K562 (cell line): ENCODE measurements at regions not wholly inside any gene's neighbourhood (a gene's known extent, or its start where the extent isn't known, plus 50 kb on each side); places are given as distances from the start of the nearest gene placed in this dataset.

Source experiments
- ATAC-seq: fragments of 200-7000 bp; cut with Tn5 transposase; 3 replicates; pipeline ENCODE4 v1.9.1; 2020; ENCODE audit warnings: moderate library complexity
- BruUV-seq: library from RNA; stranded (reverse); fragments of 400-500 nt; replicated peaks from 2 replicates; lab custom pipeline; 2021; lab: Mats Ljungman, UMichigan
- CTCF ChIA-PET: fragments of 300-600 bp; formaldehyde crosslinking; extraction: SDS; loops from one replicate; lab custom pipeline; 2021; ENCODE audit warnings: low intra/inter-chr PET ratio; lab: Yijun Ruan, JAX
- POLR2A ChIA-PET: fragments of 300-600, 350-650 bp; sonication (Branson Sonifier 250); formaldehyde crosslinking; extraction: SDS; loops from one replicate; lab custom pipeline; 2021; ENCODE audit warnings: antibody characterized with exemption, inconsistent platforms; lab: Yijun Ruan, JAX
- DNase-seq, 4 experiments: peaks; one replicate each; pipeline versions ENCODE4 v3.0.0 to v3.0.0-alpha.2; 2011 to 2018; ENCODE audit warnings: low spot score in 3 of 4, mixed read lengths in 3 of 4; ENCODE audit errors: extremely low read depth in 1 of 4
- FAIRE-seq: peaks from 2 replicates; lab custom pipeline; 2011; peaks lifted over from hg19 to GRCh38; lab: Jason Lieb, UNC
- H2AFZ ChIP-seq: 2 replicates; pipeline ENCODE4 v1.6.0; 2011; ENCODE audit warnings: low read depth, low read length, control low read depth, inconsistent platforms
- H3K27ac ChIP-seq: fragments of 200-600 bp; 3 replicates; pipeline ENCODE4 v1.8.0; 2011; ENCODE audit warnings: low read depth, mild to moderate bottlenecking, control low read depth, inconsistent platforms, low read length, moderate library complexity, mixed read lengths; ENCODE audit errors: extremely low read depth
- H3K27me3 ChIP-seq, 2 experiments: fragments of 300-600 bp in 1 of 2; 2 replicates in 1 of 2; 3 replicates in 1 of 2; pipeline versions ENCODE4 v1.6.0 to v1.8.0; 2011; ENCODE audit warnings: inconsistent platforms in 2 of 2, low read length in 2 of 2, mild to moderate bottlenecking in 1 of 2, mixed read lengths in 1 of 2, moderate library complexity in 1 of 2; ENCODE audit not compliant: control insufficient read depth in 2 of 2, insufficient read depth in 2 of 2
- H3K36me3 ChIP-seq: fragments of 300-600 bp; 3 replicates; pipeline ENCODE4 v1.8.0; 2011; ENCODE audit warnings: mild to moderate bottlenecking, low read length, inconsistent platforms; ENCODE audit not compliant: control insufficient read depth, insufficient read depth
- H3K4me1 ChIP-seq, 2 experiments: fragments of 200-600 bp in 1 of 2; replicated peaks in 1 of 2; 2 replicates in 1 of 2; 3 replicates in 1 of 2; pipeline versions ENCODE4 v1.5.1 to v1.8.0; 2011; ENCODE audit warnings: inconsistent platforms in 2 of 2, low read length in 2 of 2, mild to moderate bottlenecking in 1 of 2, mixed read lengths in 1 of 2, moderate library complexity in 1 of 2; ENCODE audit not compliant: control insufficient read depth in 2 of 2, insufficient read depth in 2 of 2
- H3K4me2 ChIP-seq: 2 replicates; pipeline ENCODE4 v1.6.1; 2011; ENCODE audit warnings: low read length, control low read depth, inconsistent platforms, mixed read lengths; ENCODE audit not compliant: insufficient read depth
- H3K4me3 ChIP-seq: fragments of 200-600 bp; sonication (generic), shearing (Covaris generic); 2 replicates; pipeline ENCODE4 v1.5.1; 2016; ENCODE audit warnings: control low read depth, inconsistent platforms
- H3K79me2 ChIP-seq: fragments of 200-600 bp; 3 replicates; pipeline ENCODE4 v1.8.0; 2011; ENCODE audit warnings: low read length, inconsistent platforms; ENCODE audit not compliant: control insufficient read depth, insufficient read depth
- H3K9ac ChIP-seq, 2 experiments: 2 replicates each; pipeline versions ENCODE4 v1.6.0 to v1.6.1; 2011; ENCODE audit warnings: low read depth in 2 of 2, low read length in 2 of 2, control low read depth in 1 of 2, inconsistent platforms in 1 of 2, mild to moderate bottlenecking in 1 of 2, mixed read lengths in 1 of 2; ENCODE audit not compliant: insufficient read depth in 1 of 2
- H3K9me1 ChIP-seq: one replicate; pipeline ENCODE4 v1.6.0; 2011; ENCODE audit warnings: inconsistent platforms, mild to moderate bottlenecking, low read length, moderate library complexity; ENCODE audit not compliant: control insufficient read depth, insufficient read depth
- H3K9me3 ChIP-seq: replicated peaks from 2 replicates; pipeline ENCODE4 v1.5.1; 2011; ENCODE audit warnings: low read depth, low read length, inconsistent platforms; ENCODE audit not compliant: control insufficient read depth, insufficient read depth
- H4K20me1 ChIP-seq: replicated peaks from 2 replicates; pipeline ENCODE4 v1.6.1; 2011; ENCODE audit warnings: low read length, inconsistent platforms, mixed read lengths; ENCODE audit not compliant: control insufficient read depth, insufficient read depth
- BCL6 ChIP-seq: fragments of 250-450 bp; sonication (Bioruptor Pico); IDR thresholded peaks from 2 replicates; pipeline ENCODE4 v1.4.0; 2020
- L3MBTL2 ChIP-seq: fragments of 450-650 bp; IDR thresholded peaks from 2 replicates; pipeline ENCODE4 v1.6.1; 2016; ENCODE audit warnings: mild to moderate bottlenecking, moderate library complexity
- NR1H2 ChIP-seq: sonication (generic); formaldehyde crosslinking; IDR thresholded peaks from 2 replicates; pipeline ENCODE4 v1.4.0; 2020; ENCODE audit warnings: mild to moderate bottlenecking, missing genetic modification reagents
- NR2C1 ChIP-seq, 2 experiments: fragments of 450-650 bp; IDR thresholded peaks; 2 replicates each; pipeline ENCODE4 v1.6.1; 2017; ENCODE audit warnings: mild to moderate bottlenecking in 2 of 2, antibody characterized with exemption in 1 of 2, inconsistent platforms in 1 of 2, missing compliant biosample characterization in 1 of 2, missing genetic modification characterization in 1 of 2
- NR4A1 ChIP-seq, 2 experiments: fragments of 250-450 bp in 1 of 2; fragments of 450-650 bp in 1 of 2; sonication (Bioruptor Pico) in 1 of 2; IDR thresholded peaks; 2 replicates each; pipeline versions ENCODE4 v1.4.0 to v1.6.1; 2016 to 2020; ENCODE audit warnings: mild to moderate bottlenecking in 2 of 2, missing compliant biosample characterization in 1 of 2, missing genetic modification characterization in 1 of 2, moderate library complexity in 1 of 2
- SMAD1 ChIP-seq: fragments of 150-350 bp; IDR thresholded peaks from 2 replicates; pipeline ENCODE4 v1.6.1; 2014; ENCODE audit warnings: low read length, low read depth; ENCODE audit not compliant: partially characterized antibody
- TEAD2 ChIP-seq: fragments of 450-650 bp; IDR thresholded peaks from 2 replicates; pipeline ENCODE4 v1.6.1; 2016; ENCODE audit warnings: missing genetic modification characterization, control low read depth, missing compliant biosample characterization
- ZFP36 ChIP-seq: fragments of 150-350 bp; IDR thresholded peaks from 2 replicates; pipeline ENCODE4 v1.6.1; 2018; ENCODE audit warnings: low read length, low read depth; ENCODE audit not compliant: partially characterized antibody
- ZNF146 ChIP-seq: IDR thresholded peaks from one replicate; pipeline ENCODE4 v1.6.1; 2018; ENCODE audit warnings: missing compliant biosample characterization; ENCODE audit not compliant: unreplicated experiment
- ZNF253 ChIP-seq: fragments of 250-450 bp; sonication (Bioruptor Pico); conservative IDR thresholded peaks from 2 replicates; pipeline ENCODE4 v1.6.1; 2021; ENCODE audit warnings: mild to moderate bottlenecking
- ZSCAN29 ChIP-seq: fragments of 450-650 bp; IDR thresholded peaks from 2 replicates; pipeline ENCODE4 v1.6.1; 2017
- WGBS: fragments of 100-300 bp; shearing (Covaris generic); methylation state at CpG from one replicate; pipeline ENCODE4 v1.1.6; 2016; ENCODE audit warnings: low coverage, mixed read lengths; ENCODE audit not compliant: insufficient coverage; ENCODE audit errors: missing lambda C conversion rate; 5-methylcytosine and 5-hydroxymethylcytosine counted together
- in situ Hi-C: fragments of 300-500 bp; cut with MboI; formaldehyde crosslinking; loops from 4 replicates; pipeline ENCODE4 v1.15.0; 2018; ENCODE audit warnings: inconsistent platforms, mixed read lengths
- intact Hi-C: fragments of 100-400 bp; cut with micrococcal nuclease; formaldehyde crosslinking; loops from 2 replicates; pipeline ENCODE4 v1.14.2; 2022
- TF ChIP-seq, protein P1 (sequence below): fragments of 150-350 bp; conservative IDR thresholded peaks from 2 replicates; pipeline ENCODE4 v1.6.1; 2014; ENCODE audit warnings: low read length
- TF ChIP-seq, protein P2 (sequence below): IDR thresholded peaks from 2 replicates; pipeline ENCODE4 v1.6.1; 2011; ENCODE audit not compliant: insufficient read length; ENCODE audit errors: extremely low read depth

DNA sequence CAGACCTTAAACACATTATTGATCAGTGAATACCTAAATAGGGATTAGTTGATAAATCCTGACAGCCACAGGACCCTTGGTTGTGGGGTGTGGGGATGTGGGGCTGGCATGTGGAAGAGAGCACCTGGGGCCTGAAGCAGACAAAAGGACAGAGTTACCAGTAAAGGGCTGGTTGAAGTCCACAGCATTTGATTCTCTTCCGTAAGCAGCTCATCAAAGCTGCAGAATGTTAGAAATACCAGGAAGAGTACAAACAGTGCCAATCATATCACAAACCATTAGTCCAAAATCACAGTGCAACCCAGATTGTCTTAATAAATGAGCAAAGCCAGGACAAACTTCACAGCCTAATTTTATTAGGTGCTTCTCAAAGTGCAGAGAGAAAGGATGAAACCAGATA is 92.5 kb upstream of the KL start:
- WGBS: 6% methylated on average over 1 of the region's 1 CpG
- intact Hi-C loops: no loop called here
- no peak for FAIRE-seq

More for the DNA sequence above, 92.5 kb upstream of the KL start:
- in situ Hi-C loops: no loop called here
- DNase-seq (no peak), ATAC-seq (no peak)
- no peaks in the 10 kb centered on the region for H3K36me3 ChIP-seq
- BruUV-seq: no TSS peak
- no peak overlapping the region for H2AFZ ChIP-seq
- H3K27me3 ChIP-seq: no peaks in the 10 kb centered on the region; a peak in 1 of 5 replicates
- no peak overlapping the region for H3K27ac ChIP-seq
- no peak overlapping the region for H3K4me3 ChIP-seq
- H3K9me3 ChIP-seq: no peaks in the 10 kb centered on the region
- no peaks in the 10 kb centered on the region for H3K79me2 ChIP-seq
- no peaks in the 10 kb centered on the region for H3K4me1 ChIP-seq
- H3K9me1 ChIP-seq: no peaks in the 10 kb centered on the region
- CTCF ChIA-PET: no interaction called here
- no peak overlapping the region for H3K4me2 ChIP-seq
- H4K20me1 ChIP-seq: no peaks in the 10 kb centered on the region
- no peak overlapping the region for H3K9ac ChIP-seq
- TF ChIP-seq ZNF253: no peak
- TF ChIP-seq NR1H2 (CRISPR knock-in tag): no peak
- TF ChIP-seq ZFP36: no peak
- no peak for TF ChIP-seq NR2C1 (IDR thresholded peaks at IDR 0.05)
- no peak for TF ChIP-seq NR2C1 (tag; IDR thresholded peaks at IDR 0.05)
- TF ChIP-seq ZNF146 (CRISPR knock-in tag): no peak
- no peak for TF ChIP-seq ZSCAN29
- no peak for TF ChIP-seq SMAD1
- TF ChIP-seq, protein P1, sequence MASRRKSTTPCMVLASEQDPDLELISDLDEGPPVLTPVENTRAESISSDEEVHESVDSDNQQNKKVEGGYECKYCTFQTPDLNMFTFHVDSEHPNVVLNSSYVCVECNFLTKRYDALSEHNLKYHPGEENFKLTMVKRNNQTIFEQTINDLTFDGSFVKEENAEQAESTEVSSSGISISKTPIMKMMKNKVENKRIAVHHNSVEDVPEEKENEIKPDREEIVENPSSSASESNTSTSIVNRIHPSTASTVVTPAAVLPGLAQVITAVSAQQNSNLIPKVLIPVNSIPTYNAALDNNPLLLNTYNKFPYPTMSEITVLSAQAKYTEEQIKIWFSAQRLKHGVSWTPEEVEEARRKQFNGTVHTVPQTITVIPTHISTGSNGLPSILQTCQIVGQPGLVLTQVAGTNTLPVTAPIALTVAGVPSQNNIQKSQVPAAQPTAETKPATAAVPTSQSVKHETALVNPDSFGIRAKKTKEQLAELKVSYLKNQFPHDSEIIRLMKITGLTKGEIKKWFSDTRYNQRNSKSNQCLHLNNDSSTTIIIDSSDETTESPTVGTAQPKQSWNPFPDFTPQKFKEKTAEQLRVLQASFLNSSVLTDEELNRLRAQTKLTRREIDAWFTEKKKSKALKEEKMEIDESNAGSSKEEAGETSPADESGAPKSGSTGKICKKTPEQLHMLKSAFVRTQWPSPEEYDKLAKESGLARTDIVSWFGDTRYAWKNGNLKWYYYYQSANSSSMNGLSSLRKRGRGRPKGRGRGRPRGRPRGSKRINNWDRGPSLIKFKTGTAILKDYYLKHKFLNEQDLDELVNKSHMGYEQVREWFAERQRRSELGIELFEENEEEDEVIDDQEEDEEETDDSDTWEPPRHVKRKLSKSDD: no peak
- TF ChIP-seq BCL6 (CRISPR knock-in tag): no peak
- no peak for TF ChIP-seq NR4A1 (CRISPR knock-in tag; IDR thresholded peaks at IDR 0.05)
- no peak for TF ChIP-seq NR4A1 (tag; IDR thresholded peaks at IDR 0.05)
- TF ChIP-seq TEAD2: no peak
- no peak for TF ChIP-seq L3MBTL2
- TF ChIP-seq, protein P2, sequence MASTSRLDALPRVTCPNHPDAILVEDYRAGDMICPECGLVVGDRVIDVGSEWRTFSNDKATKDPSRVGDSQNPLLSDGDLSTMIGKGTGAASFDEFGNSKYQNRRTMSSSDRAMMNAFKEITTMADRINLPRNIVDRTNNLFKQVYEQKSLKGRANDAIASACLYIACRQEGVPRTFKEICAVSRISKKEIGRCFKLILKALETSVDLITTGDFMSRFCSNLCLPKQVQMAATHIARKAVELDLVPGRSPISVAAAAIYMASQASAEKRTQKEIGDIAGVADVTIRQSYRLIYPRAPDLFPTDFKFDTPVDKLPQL: no peak
- POLR2A ChIA-PET: no interaction called here
